GM12878 (cell line): ENCODE measurements at regions not wholly inside any gene's neighbourhood (a gene's known extent, or its start where the extent isn't known, plus 50 kb on each side); places are given as distances from the start of the nearest gene placed in this dataset.

Experiments
- ATAC-seq: fragments of 200-7000 bp; cut with Tn5 transposase; 3 replicates; pipeline ENCODE4 v1.9.1; 2020; ENCODE audit warnings: mild to moderate bottlenecking, moderate library complexity
- BruUV-seq: library from RNA; stranded (reverse); fragments of 400-500 nt; replicated peaks from 2 replicates; lab custom pipeline; 2021; lab: Mats Ljungman, UMichigan
- CTCF ChIA-PET: fragments of 300-600 bp; sonication (Branson Sonifier 250); formaldehyde crosslinking; extraction: SDS; loops from one replicate; lab custom pipeline; 2021; ENCODE audit warnings: inconsistent platforms; lab: Yijun Ruan, JAX
- POLR2A ChIA-PET: fragments of 350-600 bp; formaldehyde crosslinking; extraction: SDS; loops from one replicate; lab custom pipeline; 2021; ENCODE audit warnings: inconsistent platforms; lab: Charles Lee
- RAD21 ChIA-PET: fragments of 300-600 bp; sonication (Branson Sonifier 250); formaldehyde crosslinking; loops from one replicate; lab custom pipeline; 2023; ENCODE audit warnings: antibody characterized with exemption; ENCODE audit not compliant: unreplicated experiment; lab: Charles Lee
- SMC1A ChIA-PET: fragments of 300-600 bp; sonication (Branson Sonifier 250); formaldehyde crosslinking; loops from one replicate; lab custom pipeline; 2023; ENCODE audit not compliant: unreplicated experiment, uncharacterized antibody; lab: Charles Lee
- DNase-seq: peaks from one replicate; pipeline ENCODE4 v3.0.0-alpha.2; 2011; ENCODE audit warnings: low read depth, low spot score
- FAIRE-seq: peaks from 3 replicates; lab custom pipeline; 2011; peaks lifted over from hg19 to GRCh38; lab: Jason Lieb, UNC
- H2AFZ ChIP-seq: 2 replicates; pipeline ENCODE4 v1.6.0; 2011; ENCODE audit warnings: low read depth, low read length, control low read depth; ENCODE audit not compliant: control insufficient read depth
- H3K27ac ChIP-seq: 2 replicates; pipeline ENCODE4 v1.5.1; 2011; ENCODE audit warnings: control low read depth; ENCODE audit not compliant: control insufficient read depth, insufficient read depth
- H3K27me3 ChIP-seq, 2 experiments: replicated peaks in 1 of 2; 2 replicates each; pipeline versions ENCODE4 v1.6.0 to v1.6.1; 2011; ENCODE audit warnings: low read length in 1 of 2; ENCODE audit not compliant: control insufficient read depth in 2 of 2, insufficient read depth in 2 of 2
- H3K36me3 ChIP-seq, 2 experiments: 2 replicates each; pipeline ENCODE4 v1.5.1; 2011; ENCODE audit warnings: low read length in 1 of 2; ENCODE audit not compliant: control insufficient read depth in 2 of 2, insufficient read depth in 2 of 2
- H3K4me1 ChIP-seq: 2 replicates; pipeline ENCODE4 v1.6.1; 2011; ENCODE audit warnings: mild to moderate bottlenecking, low read length, moderate library complexity, mixed read lengths; ENCODE audit not compliant: control insufficient read depth, insufficient read depth
- H3K4me2 ChIP-seq: 2 replicates; pipeline ENCODE4 v1.6.0; 2011; ENCODE audit warnings: control low read depth; ENCODE audit not compliant: control insufficient read depth, insufficient read depth
- H3K4me3 ChIP-seq: fragments of 200-600 bp; sonication (generic); 2 replicates; pipeline ENCODE4 v1.5.1; 2016
- H3K79me2 ChIP-seq: 2 replicates; pipeline ENCODE4 v1.6.0; 2011; ENCODE audit warnings: low read length; ENCODE audit not compliant: control insufficient read depth, insufficient read depth
- H3K9ac ChIP-seq: 2 replicates; pipeline ENCODE4 v1.8.0; 2011; ENCODE audit warnings: low read length, control low read depth, mixed read lengths; ENCODE audit not compliant: control insufficient read depth, insufficient read depth
- H3K9me3 ChIP-seq: replicated peaks from 3 replicates; pipeline ENCODE4 v1.5.1; 2011; ENCODE audit warnings: mild to moderate bottlenecking, low read length; ENCODE audit not compliant: control insufficient read depth, insufficient read depth
- H4K20me1 ChIP-seq: 2 replicates; pipeline ENCODE4 v1.6.0; 2011; ENCODE audit not compliant: control insufficient read depth, insufficient read depth
- ATF3 ChIP-seq: IDR thresholded peaks from 2 replicates; pipeline ENCODE4 v1.6.1; 2011; ENCODE audit warnings: low read depth, mild to moderate bottlenecking, low read length, moderate library complexity, borderline replicate concordance; ENCODE audit errors: extremely low read depth
- CEBPZ ChIP-seq: fragments of 150-350 bp; IDR thresholded peaks from 2 replicates; pipeline ENCODE4 v1.6.1; 2016; ENCODE audit warnings: low read depth, low read length
- CHD4 ChIP-seq: fragments of 200-600 bp; sonication (generic); IDR thresholded peaks from 2 replicates; pipeline ENCODE4 v1.6.1; 2016; ENCODE audit warnings: mild to moderate bottlenecking
- SUPT20H ChIP-seq: IDR thresholded peaks from 2 replicates; pipeline ENCODE4 v1.6.1; 2011; ENCODE audit warnings: low read depth, mild to moderate bottlenecking, low read length, moderate library complexity, borderline replicate concordance; ENCODE audit not compliant: control insufficient read depth
- ZBTB33 ChIP-seq: fragments of 450-650 bp; IDR thresholded peaks from 2 replicates; pipeline ENCODE4 v1.6.1; 2017; ENCODE audit warnings: mild to moderate bottlenecking
- WGBS: methylation state at CpG from one replicate; pipeline ENCODE4 v1.1.6; 2016; ENCODE audit warnings: low lambda C conversion rate; ENCODE audit not compliant: insufficient replicate concordance, insufficient coverage; ENCODE audit errors: missing lambda C conversion rate; 5-methylcytosine and 5-hydroxymethylcytosine counted together
- in situ Hi-C: fragments of 300-500 bp; cut with MboI; formaldehyde crosslinking; loops from 9 replicates; pipeline ENCODE4 v1.14.3; 2018; ENCODE audit warnings: mixed read lengths
- intact Hi-C: fragments of 100-400 bp; cut with micrococcal nuclease; formaldehyde crosslinking; loops from one replicate; pipeline ENCODE4 v1.14.2; 2022; ENCODE audit not compliant: unreplicated experiment

GRCh38 chr5:42875785-42876374 lies 64.2 kb upstream of the SELENOP start:
- no peak for DNase-seq
- TF ChIP-seq ATF3: no peak
- no peak for TF ChIP-seq CHD4
- no peak for TF ChIP-seq SUPT20H
- no peak for TF ChIP-seq CEBPZ
- no peak for TF ChIP-seq ZBTB33
- ChIA-PET POLR2A (no interaction called here), SMC1A (interaction anchor here (0.7 to 1.9 kb wide), 3 partner anchors 12 to 20 kb away, joined by 4 to 5 read pairs (median 4); no protein-coding TSS in a partner anchor), RAD21 (interaction anchor here (1.0 kb wide), 1 partner anchor 20 kb away, joined by 3 read pairs; no protein-coding TSS in a partner anchor), CTCF (interaction anchor here (0.7 to 1.2 kb wide), 3 partner anchors 13 to 818 kb away, joined by 3 read pairs; no protein-coding TSS in a partner anchor)
- no peak overlapping the region for H3K4me3 ChIP-seq
- no peaks in the 10 kb centered on the region; a peak in 1 of 4 replicates for H3K27me3 ChIP-seq
- WGBS: 50% methylated on average over 1 of the region's 1 CpG
- in situ Hi-C loops: no loop called here
- intact Hi-C loops: no loop called here
- H3K9me3 ChIP-seq: no peaks in the 10 kb centered on the region
- H3K27ac ChIP-seq: no peak overlapping the region
- no peaks in the 10 kb centered on the region for H3K4me1 ChIP-seq
- no peaks in the 10 kb centered on the region for H3K36me3 ChIP-seq
- H2AFZ ChIP-seq: peak overlapping the region; percentile 33
- no peak overlapping the region for H3K9ac ChIP-seq
- no peaks in the 10 kb centered on the region for H4K20me1 ChIP-seq
- no TSS peak for BruUV-seq
- no peak for ATAC-seq
- H3K4me2 ChIP-seq: no peak overlapping the region
- no peaks in the 10 kb centered on the region for H3K79me2 ChIP-seq
- no peak for FAIRE-seq
